ENCODE measurements at regions not wholly inside any gene's neighbourhood (a gene's known extent, or its start where the extent isn't known, plus 50 kb on each side); places are given as distances from the start of the nearest gene placed in this dataset.
"Not testable (repeated sequence)": the region's sequence is repeated elsewhere in the genome, so short reads cannot be mapped to it uniquely, and the experiment has no call there.

GRCh38 chr7:26424319-26424718 lies 132.7 kb downstream of the SNX10 start:
- DNase-seq, result not testable (repeated sequence)

DNA sequence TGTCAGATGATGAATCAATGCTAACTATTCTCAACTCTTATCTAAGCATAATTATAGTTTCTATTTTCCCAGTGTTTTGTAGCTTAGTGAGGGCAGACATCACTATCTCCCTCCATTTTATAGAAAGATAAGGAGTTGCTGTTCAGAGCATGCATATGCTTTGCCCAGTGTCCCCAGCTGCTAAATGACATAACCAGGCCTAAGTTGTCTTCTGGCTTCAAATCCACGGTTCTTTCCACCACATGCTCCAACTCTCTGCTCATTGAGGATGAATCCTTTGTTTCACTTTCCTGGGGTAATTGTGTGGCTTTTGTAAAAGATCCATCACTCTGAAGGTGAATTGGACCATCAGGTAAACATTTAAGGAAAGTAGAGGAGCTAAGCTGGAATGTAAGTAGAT lies 134.0 kb downstream of the SNX10 start:
- DNase-seq, result no peak

GRCh38 chr7:26426096-26426495 lies 134.4 kb downstream of the SNX10 start:
- DNase-seq, result no peak

- no peak for DNase-seq
These were observed 136.9 kb downstream of the SNX10 start for GRCh38 chr7:26428571-26428970.

GRCh38 chr7:26429168-26429567 lies 137.5 kb downstream of the SNX10 start:
- DNase-seq, result no peak

GRCh38 chr7:26434974-26435373 lies 143.3 kb downstream of the SNX10 start:
- no peak for DNase-seq

- no peak for DNase-seq
These were observed 145.4 kb downstream of the SNX10 start for GRCh38 chr7:26437003-26437532.

GRCh38 chr7:26438078-26438477 lies 146.4 kb downstream of the SNX10 start:
- DNase-seq, result no peak

GRCh38 chr7:26439521-26440232 lies 148.0 kb downstream of the SNX10 start:
- no peak for DNase-seq

DNA sequence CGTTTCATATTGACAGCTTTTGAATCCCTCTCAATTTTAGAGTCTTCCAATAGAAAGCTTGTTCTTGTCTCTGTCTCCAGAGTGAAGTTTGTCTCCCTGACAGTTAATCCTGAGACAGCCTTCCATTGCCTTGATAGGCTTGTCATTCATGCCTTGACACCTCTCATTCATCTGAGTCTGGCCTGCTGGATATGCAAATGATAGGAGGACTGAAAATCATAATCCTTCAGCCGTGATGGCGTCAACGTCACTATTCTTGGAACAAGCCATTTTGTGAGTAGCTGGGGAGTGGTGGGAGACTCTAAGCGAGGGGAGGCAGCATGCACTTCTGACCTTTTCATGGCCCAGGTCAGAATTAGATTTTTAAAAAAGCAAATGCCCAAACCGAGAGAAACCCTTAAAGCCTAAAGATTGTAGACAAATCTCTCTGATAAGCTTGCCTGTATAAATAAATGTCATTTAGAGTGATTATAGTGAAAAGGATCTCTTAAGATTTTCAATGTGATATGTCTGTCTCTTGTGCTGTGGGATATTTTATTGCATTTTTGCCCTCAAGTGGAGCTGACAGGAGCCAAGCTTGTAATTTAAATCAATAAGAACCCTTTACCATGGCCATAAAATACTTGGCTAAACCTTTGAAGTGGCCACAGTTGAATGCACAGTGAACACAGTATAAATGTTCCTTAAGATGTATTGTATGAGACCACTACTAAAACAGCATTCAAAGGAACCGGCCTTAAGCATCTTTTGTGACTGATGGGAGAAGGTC lies 148.8 kb downstream of the SNX10 start:
- DNase-seq, result no peak

DNA sequence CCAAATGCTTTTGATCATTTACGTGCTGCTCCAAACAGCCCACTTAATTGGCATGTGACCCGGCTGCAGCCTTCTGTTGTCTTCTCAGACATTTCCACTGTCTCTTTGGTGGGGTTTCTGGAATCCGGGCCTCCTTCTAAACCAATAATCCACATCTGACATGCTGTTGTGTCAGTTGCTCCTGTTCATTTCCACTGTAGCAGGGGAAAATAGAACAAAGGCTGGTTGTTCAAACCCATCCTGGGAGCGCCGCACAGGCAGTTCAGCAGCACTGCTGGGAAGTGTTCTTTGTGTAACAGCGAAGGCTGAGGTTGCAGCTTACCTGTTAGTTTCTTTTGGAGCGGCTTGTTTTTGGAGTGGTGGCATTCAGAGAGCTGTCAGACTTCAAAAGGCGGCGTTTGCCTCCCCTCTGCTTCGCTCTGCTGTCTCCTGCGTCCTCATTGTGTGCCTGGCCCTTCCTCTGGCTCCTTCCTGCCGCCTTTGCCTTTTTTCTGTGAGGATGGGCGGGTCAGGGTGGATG lies 149.4 kb downstream of the SNX10 start:
- DNase-seq, result no peak

- DNase-seq, result no peak
These were observed 150.1 kb downstream of the SNX10 start for GRCh38 chr7:26441611-26442277.

GRCh38 chr7:26443006-26443405 lies 151.3 kb downstream of the SNX10 start:
- DNase-seq, result no peak

- DNase-seq, result no peak
These were observed 152.1 kb downstream of the SNX10 start for GRCh38 chr7:26443751-26444150.

DNA sequence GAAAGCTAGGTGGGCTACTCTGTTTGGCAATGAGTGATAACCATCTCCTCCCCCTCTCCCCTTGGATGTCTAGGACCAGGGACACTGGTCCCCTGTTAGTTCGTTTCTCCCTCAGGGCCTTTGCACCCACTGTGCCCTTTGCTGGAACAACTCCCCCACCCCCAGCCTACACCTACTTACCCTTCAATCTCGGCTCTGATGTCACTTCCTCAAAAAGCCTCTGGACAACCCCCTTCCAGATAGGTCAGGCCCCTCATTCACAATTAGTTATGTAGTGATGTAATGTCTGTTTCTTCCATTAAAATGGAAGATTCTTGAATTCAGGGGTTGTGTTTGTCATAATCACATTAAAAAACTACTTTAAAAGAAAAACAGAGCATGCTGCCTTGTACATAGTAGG lies 152.9 kb downstream of the SNX10 start:
- no peak for DNase-seq

GRCh38 chr7:26447116-26447515 lies 155.5 kb downstream of the SNX10 start:
- DNase-seq, result no peak

- no peak for DNase-seq
These were observed 157.8 kb downstream of the SNX10 start for GRCh38 chr7:26449175-26450165.

- no peak for DNase-seq
These were observed 160.3 kb downstream of the SNX10 start for GRCh38 chr7:26451997-26452396.

DNA sequence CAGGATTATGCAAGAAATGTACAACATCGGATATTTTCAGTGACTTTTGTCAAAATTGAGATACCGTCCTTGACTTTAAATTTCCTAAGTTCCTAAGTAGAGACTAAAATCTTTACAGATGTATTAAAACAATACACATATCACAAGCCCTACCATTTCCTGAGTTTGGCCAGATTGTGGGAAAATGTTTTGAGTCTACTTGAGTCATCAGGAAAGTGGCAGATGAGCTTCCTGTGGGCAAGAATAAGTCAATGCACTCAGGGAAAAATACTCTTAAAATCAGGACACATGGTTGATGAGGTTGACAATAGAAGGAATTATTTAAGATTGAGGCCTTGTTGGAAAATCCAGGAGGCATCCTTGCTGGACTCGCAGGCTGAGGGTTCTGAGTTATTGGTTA lies 162.5 kb downstream of the SNX10 start:
- no peak for DNase-seq

GRCh38 chr7:26457696-26458327 lies 166.2 kb downstream of the SNX10 start:
- peak; percentile 28 for DNase-seq

DNA sequence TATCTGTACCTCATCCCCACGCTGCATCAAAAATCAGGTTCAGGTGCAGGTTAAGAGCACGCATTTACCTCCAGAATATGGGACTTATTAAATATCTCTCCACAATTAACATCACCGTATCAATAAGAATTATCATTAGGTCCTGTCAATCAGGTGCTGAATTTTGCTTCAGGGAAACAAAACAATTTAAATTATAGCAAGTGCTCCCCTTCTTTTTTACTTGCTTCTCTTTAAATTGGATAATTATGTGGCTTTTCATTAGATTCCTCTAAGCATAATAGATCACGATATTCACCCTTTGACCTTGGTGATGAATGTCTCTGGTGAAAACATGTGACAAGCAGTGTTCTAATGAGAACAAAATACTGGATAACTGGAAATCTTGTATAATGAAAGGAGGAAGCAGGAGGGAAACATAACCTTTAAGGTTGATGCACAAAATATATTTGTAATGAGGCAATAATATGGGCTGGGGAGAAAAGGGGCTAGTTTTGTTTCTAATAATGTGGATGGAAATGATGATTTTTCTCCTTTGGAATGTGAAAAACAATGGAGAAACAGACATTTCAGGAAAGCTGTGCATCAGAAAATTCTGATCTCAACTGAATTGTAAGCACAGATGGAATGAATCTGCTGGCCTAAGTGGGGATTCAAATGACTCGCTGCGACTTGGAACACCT lies 166.9 kb downstream of the SNX10 start:
- no peak for DNase-seq

Measured in left hindlimb (tissue), 1 donor.